Stimulated activated CD8-positive, alpha-beta memory T cell treated with anti-CD3 and anti-CD28 coated beads, Interleukin-2, amount 100 ng/mL, for 1 hour (primary cell): ENCODE measurements at regions not wholly inside any gene's neighbourhood (a gene's known extent, or its start where the extent isn't known, plus 50 kb on each side); places are given as distances from the start of the nearest gene placed in this dataset.
"Not testable (repeated sequence)": the region's sequence is repeated elsewhere in the genome, so short reads cannot be mapped to it uniquely, and the experiment has no call there.

Experiments used
- DNase-seq, 2 donors: peaks; one replicate each; pipeline ENCODE4 v3.0.0-alpha.2; 2020; ENCODE audit warnings: low read depth in 2 of 2

- no peak for DNase-seq
Observed at GRCh38 chr3:81863756-81864155, 102.3 kb upstream of the GBE1 start.

DNA sequence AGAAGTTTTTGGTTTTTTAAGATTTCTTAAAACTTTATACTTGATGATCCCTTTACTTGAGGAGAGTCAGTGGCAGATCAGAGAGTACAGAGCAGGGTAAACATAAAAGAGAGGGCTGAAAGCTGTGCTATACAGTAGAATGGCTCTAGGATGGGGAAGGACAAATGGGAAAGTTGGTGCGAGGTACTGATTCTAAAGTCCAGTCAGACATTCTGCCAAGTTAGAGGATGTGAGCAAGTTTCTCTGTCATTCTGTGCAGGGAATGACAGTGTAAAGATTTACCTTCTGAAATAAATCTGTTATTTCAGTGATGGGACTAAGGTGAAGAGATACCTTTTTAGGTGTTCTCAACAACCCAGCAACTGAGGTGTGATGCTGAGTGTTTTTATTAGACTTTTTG is 100.1 kb upstream of the GBE1 start:
- no peak for DNase-seq

- no peak for DNase-seq
Observed at GRCh38 chr3:81859524-81859923, 98.1 kb upstream of the GBE1 start.

GRCh38 chr3:81853431-81853830 is 92.0 kb upstream of the GBE1 start:
- no peak for DNase-seq

GRCh38 chr3:81851176-81851575 is 89.7 kb upstream of the GBE1 start:
- no peak for DNase-seq

GRCh38 chr3:81846988-81847387 is 85.5 kb upstream of the GBE1 start:
- no peak for DNase-seq

- DNase-seq: no peak
Observed at GRCh38 chr3:81841540-81841939, 80.1 kb upstream of the GBE1 start.

DNA sequence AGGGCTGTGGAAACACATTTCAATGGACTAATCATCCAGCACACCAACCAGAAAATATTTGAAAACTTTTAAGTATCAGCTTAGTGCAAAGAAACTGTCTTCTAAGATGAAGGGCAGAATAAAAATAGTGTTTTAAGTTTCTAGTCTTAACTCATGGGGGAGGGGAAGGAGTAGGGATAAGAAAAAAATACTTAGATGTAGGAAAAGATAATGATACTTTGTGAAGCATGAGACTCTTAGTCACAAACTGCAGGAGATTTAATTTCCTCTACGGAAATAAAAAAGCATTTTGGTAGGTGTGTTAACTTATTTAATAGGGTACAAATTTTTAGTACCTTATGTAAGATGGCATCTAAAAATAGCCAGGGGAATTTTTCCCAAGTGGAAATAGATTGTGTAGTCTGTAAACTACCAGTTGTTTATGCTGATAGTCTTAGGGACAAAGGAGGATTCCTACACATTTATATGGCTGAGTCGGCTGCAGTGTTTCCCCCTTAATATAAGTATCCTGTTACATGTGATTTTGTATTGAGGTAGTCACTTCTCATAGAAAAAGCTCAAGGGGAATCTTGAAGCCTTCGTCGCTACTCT is 78.2 kb upstream of the GBE1 start:
- no peak for DNase-seq

DNA sequence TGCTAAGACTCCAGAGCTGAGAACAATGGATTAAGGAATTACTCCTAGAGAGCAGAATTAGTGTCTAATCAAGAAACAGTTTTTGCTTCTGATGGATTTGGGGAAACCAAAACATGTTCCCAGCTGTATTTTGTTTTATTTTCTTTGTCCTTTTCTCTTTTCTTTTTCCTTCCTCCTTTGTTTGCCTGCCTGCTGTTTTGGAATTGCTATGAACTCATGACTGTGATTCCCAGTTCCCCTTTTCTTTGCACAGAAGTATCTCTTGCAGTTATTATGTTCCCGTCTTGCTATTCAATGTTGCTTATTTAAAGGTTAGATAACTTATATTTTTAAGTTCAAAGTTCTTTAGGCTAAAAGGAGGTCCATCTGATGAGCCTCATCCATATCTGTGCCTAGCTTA is 77.0 kb upstream of the GBE1 start:
- no peak for DNase-seq

- no peak for DNase-seq
Observed at GRCh38 chr3:81837071-81837593, 75.7 kb upstream of the GBE1 start.

- no peak for DNase-seq
Observed at GRCh38 chr3:81829937-81830336, 68.5 kb upstream of the GBE1 start.

- not testable (repeated sequence) for DNase-seq
Observed at GRCh38 chr3:81829272-81829671, 67.8 kb upstream of the GBE1 start.

DNA sequence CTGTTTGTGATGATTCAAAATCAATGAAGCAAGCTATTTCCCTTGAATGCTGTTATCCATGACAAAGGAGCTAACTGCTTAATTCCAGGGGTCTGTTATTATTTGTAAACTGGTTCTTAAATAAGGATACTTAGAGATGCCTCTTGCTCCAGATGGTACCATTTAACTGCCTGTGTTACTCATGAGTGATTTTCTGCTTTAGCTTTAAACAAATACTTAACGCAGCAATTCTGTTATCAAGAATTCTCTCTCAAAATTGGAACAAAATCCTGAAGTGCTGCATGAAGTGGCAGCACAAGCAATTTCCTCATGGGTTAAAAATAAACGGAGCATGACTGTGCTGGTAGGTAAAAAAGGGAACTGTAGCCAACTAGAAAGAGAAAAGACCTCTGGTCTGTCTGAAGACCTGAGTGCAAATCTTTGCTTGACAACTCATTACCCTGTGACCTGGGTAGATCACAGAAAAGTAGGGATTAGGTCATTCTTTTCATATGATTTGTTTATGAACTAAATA is 62.5 kb upstream of the GBE1 start:
- DNase-seq: no peak

DNA sequence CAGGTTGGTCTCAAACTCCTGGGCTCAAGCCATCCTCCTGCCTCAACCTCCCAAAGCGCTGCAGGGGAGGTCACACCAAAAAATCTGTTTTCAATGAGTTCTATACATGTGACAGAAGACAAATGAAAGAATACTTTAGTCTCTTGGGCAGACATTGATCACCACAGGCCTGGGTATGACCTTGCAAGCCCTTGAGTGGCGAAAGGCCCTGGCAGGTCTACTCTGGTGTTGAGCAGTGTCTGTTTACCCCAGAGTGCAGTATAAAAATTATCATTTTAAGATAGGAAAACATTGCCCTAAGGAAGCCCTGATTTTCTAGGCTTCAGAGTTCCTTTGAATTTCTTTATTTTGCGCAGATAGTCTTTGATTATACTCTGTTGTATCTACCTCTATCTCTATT is 61.6 kb upstream of the GBE1 start:
- DNase-seq: no peak

DNA sequence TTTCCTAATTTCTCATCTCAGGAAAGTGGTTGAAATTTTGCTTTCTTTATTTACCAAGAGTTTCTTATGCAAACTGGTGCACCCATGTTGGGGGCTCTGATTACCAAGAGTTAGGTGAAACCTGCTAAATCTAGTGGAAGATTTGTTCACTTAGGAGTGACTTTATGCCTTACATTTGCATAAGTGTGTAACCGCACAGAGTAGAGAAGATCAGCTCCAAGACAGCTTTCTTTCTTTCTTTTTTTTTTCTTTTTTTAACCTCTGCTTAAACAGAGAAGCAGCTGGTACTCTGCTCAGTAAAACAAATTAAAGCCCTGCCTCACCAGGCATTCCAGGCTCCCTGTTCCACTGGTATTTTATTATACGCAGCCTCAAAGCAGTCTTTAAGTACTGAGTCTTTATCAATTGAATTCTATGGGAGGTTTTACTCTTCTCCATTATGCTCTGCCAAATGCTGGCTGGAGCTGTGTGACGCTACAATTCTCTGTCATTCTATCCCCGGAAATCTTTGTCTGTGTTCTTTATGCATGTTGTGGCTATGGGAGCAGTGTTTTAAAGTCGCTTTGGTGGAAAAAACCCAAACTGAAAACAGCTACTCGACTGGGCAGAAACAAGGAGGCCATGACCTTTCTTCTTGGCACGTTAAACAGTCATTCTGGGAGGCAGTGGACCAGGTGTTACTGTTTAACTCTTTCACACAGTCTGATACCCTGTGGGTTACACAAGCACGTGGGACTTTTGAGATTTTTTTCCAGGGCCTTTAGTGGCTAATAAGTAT is 55.2 kb upstream of the GBE1 start:
- no peak for DNase-seq

DNA sequence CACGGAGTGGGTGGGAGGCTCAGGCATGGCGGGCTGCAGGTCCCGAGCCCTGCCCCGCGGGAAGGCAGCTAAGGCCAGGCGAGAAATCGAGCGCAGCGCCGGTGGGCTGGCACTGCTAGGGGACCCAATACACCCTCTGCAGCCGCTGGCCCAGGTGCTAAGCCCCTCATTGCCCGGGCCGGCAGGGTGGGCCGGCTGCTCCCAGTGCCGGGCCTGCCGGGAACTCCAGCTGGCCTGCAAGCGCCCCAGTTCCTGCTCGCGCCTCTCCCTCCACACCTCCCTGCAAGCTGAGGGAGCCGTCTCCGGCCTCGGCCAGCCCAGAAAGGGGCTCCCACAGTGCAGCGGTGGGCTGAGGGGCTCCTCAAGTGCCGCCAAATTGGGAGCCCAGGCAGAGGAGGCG is 50.7 kb upstream of the GBE1 start:
- not testable (repeated sequence) for DNase-seq
